ENCODE measurements at regions not wholly inside any gene's neighbourhood (a gene's known extent, or its start where the extent isn't known, plus 50 kb on each side); places are given as distances from the start of the nearest gene placed in this dataset.
A peak's percentile ranks its signal among the peaks of the same experiment; 100 is the strongest.

DNA sequence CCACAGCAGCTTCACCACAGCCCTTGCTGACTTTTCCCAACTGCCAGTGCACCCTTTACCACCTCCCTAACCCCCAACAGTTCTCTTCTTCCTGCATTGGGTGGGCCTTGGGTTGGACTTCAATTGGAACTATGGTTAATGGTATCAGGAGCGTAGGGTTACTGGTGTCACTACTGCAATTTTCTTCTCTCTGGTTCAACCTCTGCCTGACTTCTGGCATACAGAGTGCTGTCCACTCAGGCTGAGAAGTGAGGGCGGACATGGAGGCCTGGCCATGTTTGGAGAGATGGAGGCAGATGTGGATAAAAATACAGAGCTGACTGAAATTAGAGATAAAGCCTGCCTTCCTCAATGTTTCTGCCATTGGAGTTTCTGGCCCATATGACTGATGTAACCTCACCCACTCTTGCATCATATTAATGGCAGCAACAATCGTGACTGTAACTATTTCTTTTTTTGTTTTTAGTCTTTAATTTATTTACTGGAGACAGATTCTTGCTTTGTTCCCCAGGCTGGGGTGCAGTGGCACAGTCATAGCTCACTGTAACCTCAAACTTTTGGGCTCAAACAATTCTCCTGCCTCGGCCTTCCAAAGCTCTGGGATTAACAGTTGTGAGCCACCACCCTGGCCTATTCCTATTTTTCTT is 87.8 kb downstream of the NAV1 start:
- H3K27me3 ChIP-seq (replicated peaks in 1 of 4; ENCODE audit: control insufficient read depth in 3 of 4, extremely low read depth in 1 of 4, insufficient read depth in 3 of 4, low read length in 3 of 4), result no peaks in the 10 kb centered on the region
- no peak overlapping the region for H2BK12ac ChIP-seq (ENCODE audit: low read depth, low read length)
- no peaks in the 10 kb centered on the region for H3K79me2 ChIP-seq (ENCODE audit: control insufficient read depth in 1 of 2, insufficient read depth in 2 of 2, low read length in 2 of 2)
- H4K91ac ChIP-seq (replicated peaks; ENCODE audit: insufficient read length, low read length), result no peak overlapping the region
- no peak overlapping the region for H4K5ac ChIP-seq (ENCODE audit: insufficient read length, low read depth, low read length)
- no peak overlapping the region for H3K18ac ChIP-seq (ENCODE audit: extremely low read depth, low read length)
- H3K14ac ChIP-seq (ENCODE audit: insufficient read length), result no peak overlapping the region
- no peak for FAIRE-seq
- H3K4ac ChIP-seq (replicated peaks; ENCODE audit: insufficient read length, low read depth, low read length), result no peak overlapping the region
- no peak overlapping the region for H3K4me2 ChIP-seq (ENCODE audit: insufficient read depth in 1 of 2, low read depth in 2 of 2, low read length in 2 of 2)
- 94% methylated on average over 4 of the region's 4 CpGs; no CpG with 5 or more reads in 1 of the 2 experiments for WGBS, 2 experiments (ENCODE audit: extremely low coverage in 1 of 2, insufficient coverage in 1 of 2, insufficient read length in 1 of 2, insufficient replicate concordance in 2 of 2, low coverage in 1 of 2, low lambda C conversion rate in 2 of 2, missing lambda C conversion rate in 1 of 2)
- H2BK120ac ChIP-seq (replicated peaks; ENCODE audit: low read depth, low read length), result no peak overlapping the region
- H3K9ac ChIP-seq (replicated peaks in 1 of 4; ENCODE audit: extremely low read depth in 1 of 4, low read depth in 3 of 4, low read length in 3 of 4), result no peak overlapping the region
- no peak overlapping the region for H3K23ac ChIP-seq (ENCODE audit: insufficient read length)
- H3K4me3 ChIP-seq (ENCODE audit: extremely low read depth in 1 of 4, insufficient read depth in 2 of 4, low read depth in 3 of 4, low read length in 4 of 4), result no peak overlapping the region
- H2AFZ ChIP-seq (ENCODE audit: low read length), result no peak overlapping the region
- no peaks in the 10 kb centered on the region for H3K23me2 ChIP-seq (ENCODE audit: low read depth, low read length)
- H2BK20ac ChIP-seq (ENCODE audit: low read length), result no peak overlapping the region
- H3K27ac ChIP-seq (ENCODE audit: low read depth, low read length), result no peak overlapping the region
- TF ChIP-seq HDAC6 (IDR thresholded peaks at IDR 0.05; ENCODE audit: low read depth, low read length) (no peak), CREB1 (IDR thresholded peaks at IDR 0.05) (no peak), CEBPB (IDR thresholded peaks at IDR 0.05; ENCODE audit: low read depth, low read length) (0 out of 2 replicates have a peak, but pooled peaks have one; percentile 24)
- CTCF ChIA-PET (ENCODE audit: partially characterized antibody), result interaction anchor here (1.1 to 4.4 kb wide), 6 partner anchors 8 to 77 kb away, joined by 3 to 26 read pairs (median 6); no protein-coding TSS in a partner anchor
- H3K36me3 ChIP-seq (ENCODE audit: control insufficient read depth in 2 of 4, insufficient read depth in 4 of 4, low read length in 3 of 4), result no peaks in the 10 kb centered on the region
- POLR2A ChIA-PET (ENCODE audit: partially characterized antibody), result no interaction called here
- H4K20me1 ChIP-seq (replicated peaks in 1 of 2; ENCODE audit: control insufficient read depth in 1 of 2, insufficient read depth in 2 of 2, low read length in 2 of 2), result no peaks in the 10 kb centered on the region
- no peaks in the 10 kb centered on the region for H3K79me1 ChIP-seq (ENCODE audit: low read depth, low read length)
- H3K56ac ChIP-seq (replicated peaks; ENCODE audit: insufficient read length, low read depth, low read length), result no peak overlapping the region
- H2BK5ac ChIP-seq (ENCODE audit: low read depth, low read length), result 0 out of 2 replicates have a peak overlapping the region, but pooled peaks have one; percentile 12
- no peak overlapping the region for H4K8ac ChIP-seq (ENCODE audit: extremely low read depth, insufficient read depth, low read length)
- DNase-seq (ENCODE audit: low read depth in 1 of 2, low spot score in 2 of 2), result no peak
- no peaks in the 10 kb centered on the region for H3K9me3 ChIP-seq (ENCODE audit: insufficient read depth in 2 of 2, low read depth in 1 of 2, low read length in 1 of 2)
- H3K4me1 ChIP-seq (replicated peaks in 1 of 4; ENCODE audit: control insufficient read depth in 3 of 4, insufficient read depth in 4 of 4, low read length in 3 of 4), result peaks cover 0 to 4% (median 3%) of the 10 kb centered on the region in 4 experiments; a peak in 4 of 7 replicates
- peak overlapping the region; percentile 48; the same call in 1 of the 2 replicates for H2AK5ac ChIP-seq (ENCODE audit: low read depth, low read length)
- H2BK15ac ChIP-seq (ENCODE audit: low read length), result no peak overlapping the region

Measured in H1 (cell line).